ENCODE measurements at regions not wholly inside any gene's neighbourhood (a gene's known extent, or its start where the extent isn't known, plus 50 kb on each side); places are given as distances from the start of the nearest gene placed in this dataset.

GRCh38 chr10:4633186-4633585 is 192.8 kb upstream of the AKR1E2 start:
- TF ChIP-seq CTCF (IDR thresholded peaks at IDR 0.05; ENCODE audit: borderline replicate concordance, extremely low read depth, low read length, poor library complexity, severe bottlenecking), result no peak
- no peak for TF ChIP-seq EZH2 (IDR thresholded peaks at IDR 0.05; ENCODE audit: borderline replicate concordance, low read depth, low read length, severe bottlenecking)

Measured in DND-41 (cell line).